Type B pancreatic cell (in vitro differentiated cells): ENCODE measurements at regions not wholly inside any gene's neighbourhood (a gene's known extent, or its start where the extent isn't known, plus 50 kb on each side); places are given as distances from the start of the nearest gene placed in this dataset.

Experiments used
- DNase-seq: peaks from one replicate; pipeline ENCODE4 v3.0.0; 2021; ENCODE audit warnings: mixed read lengths; ENCODE audit not compliant: unreplicated experiment; ENCODE audit errors: extremely low spot score
- H3K27ac Mint-ChIP-seq: 2 replicates; pipeline ENCODE4 v1.8.0; 2021; ENCODE audit warnings: mild to moderate bottlenecking, mixed read lengths
- H3K27me3 Mint-ChIP-seq: 2 replicates; pipeline ENCODE4 v1.8.0; 2021; ENCODE audit warnings: mixed read lengths
- H3K36me3 Mint-ChIP-seq: 2 replicates; pipeline ENCODE4 v1.8.0; 2021; ENCODE audit warnings: mixed read lengths
- H3K4me1 Mint-ChIP-seq: one replicate; pipeline ENCODE4 v1.8.0; 2021; ENCODE audit warnings: mixed read lengths; ENCODE audit not compliant: unreplicated experiment
- H3K4me3 Mint-ChIP-seq: 2 replicates; pipeline ENCODE4 v1.8.0; 2021; ENCODE audit warnings: mild to moderate bottlenecking, mixed read lengths
- H3K9me3 Mint-ChIP-seq: 2 replicates; pipeline ENCODE4 v1.8.0; 2021; ENCODE audit warnings: mixed read lengths
- CTCF ChIP-seq: fragments of 200-600 bp; sonication (generic); conservative IDR thresholded peaks from 2 replicates; pipeline ENCODE4 v1.5.0; 2021; ENCODE audit warnings: antibody characterized with exemption, mild to moderate bottlenecking

- H3K4me3 Mint-ChIP-seq: no peak overlapping the region
Observed at GRCh38 chr6:147793871-147794643, 285.6 kb downstream of the SAMD5 start.

GRCh38 chr6:147802459-147802858, 294.0 kb downstream of the SAMD5 start:
- H3K36me3 Mint-ChIP-seq: peaks cover 4% of the 10 kb centered on the region
- no peaks in the 10 kb centered on the region for H3K4me1 Mint-ChIP-seq
- H3K27ac Mint-ChIP-seq: no peak overlapping the region
- no peak overlapping the region for H3K4me3 Mint-ChIP-seq
- H3K9me3 Mint-ChIP-seq: peaks cover 6% of the 10 kb centered on the region
- H3K27me3 Mint-ChIP-seq: no peaks in the 10 kb centered on the region
- TF ChIP-seq CTCF: no peak
- DNase-seq: no peak

More at GRCh38 chr6:147793871-147794643, 285.6 kb downstream of the SAMD5 start:
- peaks cover 9% of the 10 kb centered on the region for H3K9me3 Mint-ChIP-seq
- H3K27ac Mint-ChIP-seq: no peak overlapping the region
- no peaks in the 10 kb centered on the region for H3K4me1 Mint-ChIP-seq
- no peak for TF ChIP-seq CTCF
- no peaks in the 10 kb centered on the region for H3K27me3 Mint-ChIP-seq
- no peak for DNase-seq
- no peaks in the 10 kb centered on the region for H3K36me3 Mint-ChIP-seq

GRCh38 chr6:147805155-147805554, 296.7 kb downstream of the SAMD5 start:
- Mint-ChIP-seq H3K4me3 (no peak overlapping the region), H3K27me3 (no peaks in the 10 kb centered on the region), H3K27ac (no peak overlapping the region), H3K36me3 (peaks cover 4% of the 10 kb centered on the region), H3K4me1 (peaks cover 4% of the 10 kb centered on the region), H3K9me3 (peaks cover 6% of the 10 kb centered on the region)
- no peak for DNase-seq
- TF ChIP-seq CTCF: no peak

GRCh38 chr6:147806697-147807096, 298.2 kb downstream of the SAMD5 start:
- Mint-ChIP-seq H3K36me3 (peaks cover 4% of the 10 kb centered on the region), H3K4me1 (peaks cover 5% of the 10 kb centered on the region), H3K9me3 (peaks cover 6% of the 10 kb centered on the region), H3K4me3 (no peak overlapping the region), H3K27me3 (no peaks in the 10 kb centered on the region), H3K27ac (no peak overlapping the region)
- TF ChIP-seq CTCF: no peak
- DNase-seq: no peak

GRCh38 chr6:147808640-147809039, 300.1 kb downstream of the SAMD5 start:
- Mint-ChIP-seq H3K27me3 (no peaks in the 10 kb centered on the region), H3K36me3 (peaks cover 4% of the 10 kb centered on the region), H3K4me1 (peaks cover 11% of the 10 kb centered on the region), H3K27ac (no peak overlapping the region), H3K9me3 (peaks cover 6% of the 10 kb centered on the region), H3K4me3 (no peak overlapping the region)
- TF ChIP-seq CTCF: no peak
- DNase-seq: no peak
